Activated CD4-positive, alpha-beta T cell treated with anti-CD3 and anti-CD28 coated beads for 36 hours (primary cell): ENCODE measurements at regions not wholly inside any gene's neighbourhood (a gene's known extent, or its start where the extent isn't known, plus 50 kb on each side); places are given as distances from the start of the nearest gene placed in this dataset.
"Not testable (repeated sequence)": the region's sequence is repeated elsewhere in the genome, so short reads cannot be mapped to it uniquely, and the experiment has no call there.

ENCODE experiments used
- ATAC-seq: fragments of 200-7000 bp; cut with Tn5 transposase; one replicate; pipeline ENCODE4 v1.10.0; 2021; ENCODE audit warnings: mild to moderate bottlenecking, moderate library complexity
- CTCF ChIA-PET: fragments of 350-600 bp; sonication (Branson Sonifier 250); formaldehyde crosslinking; loops from one replicate; lab custom pipeline; 2021; ENCODE audit warnings: antibody characterized with exemption; lab: Charles Lee
- POLR2A ChIA-PET: fragments of 350-600 bp; sonication (Branson Sonifier 250); formaldehyde crosslinking; loops from one replicate; lab custom pipeline; 2021; ENCODE audit warnings: antibody characterized with exemption, inconsistent platforms; lab: Charles Lee
- DNase-seq: peaks from one replicate; pipeline ENCODE4 v3.0.0-alpha.2; 2020
- H3K27ac Mint-ChIP-seq: one replicate; pipeline ENCODE4 v1.8.0; 2021; ENCODE audit warnings: mixed read lengths
- H3K27me3 Mint-ChIP-seq: one replicate; pipeline ENCODE4 v1.8.0; 2021; ENCODE audit warnings: mixed read lengths
- H3K36me3 Mint-ChIP-seq: one replicate; pipeline ENCODE4 v1.8.0; 2021; ENCODE audit warnings: low read depth, mixed read lengths
- H3K4me1 Mint-ChIP-seq: one replicate; pipeline ENCODE4 v1.8.0; 2021; ENCODE audit warnings: mixed read lengths
- H3K4me3 Mint-ChIP-seq: one replicate; pipeline ENCODE4 v1.8.0; 2021; ENCODE audit warnings: mild to moderate bottlenecking, moderate library complexity, mixed read lengths
- H3K9me3 Mint-ChIP-seq: one replicate; pipeline ENCODE4 v1.8.0; 2021; ENCODE audit warnings: low read depth, mixed read lengths
- intact Hi-C, 2 experiments: fragments of 100-400 bp; cut with DNase I in 1 of 2; cut with micrococcal nuclease in 1 of 2; formaldehyde crosslinking; loops; one replicate each; pipeline versions ENCODE4 v1.14.2 to v1.15.1; 2022 to 2024; cut with DNase I, micrococcal nuclease

DNA sequence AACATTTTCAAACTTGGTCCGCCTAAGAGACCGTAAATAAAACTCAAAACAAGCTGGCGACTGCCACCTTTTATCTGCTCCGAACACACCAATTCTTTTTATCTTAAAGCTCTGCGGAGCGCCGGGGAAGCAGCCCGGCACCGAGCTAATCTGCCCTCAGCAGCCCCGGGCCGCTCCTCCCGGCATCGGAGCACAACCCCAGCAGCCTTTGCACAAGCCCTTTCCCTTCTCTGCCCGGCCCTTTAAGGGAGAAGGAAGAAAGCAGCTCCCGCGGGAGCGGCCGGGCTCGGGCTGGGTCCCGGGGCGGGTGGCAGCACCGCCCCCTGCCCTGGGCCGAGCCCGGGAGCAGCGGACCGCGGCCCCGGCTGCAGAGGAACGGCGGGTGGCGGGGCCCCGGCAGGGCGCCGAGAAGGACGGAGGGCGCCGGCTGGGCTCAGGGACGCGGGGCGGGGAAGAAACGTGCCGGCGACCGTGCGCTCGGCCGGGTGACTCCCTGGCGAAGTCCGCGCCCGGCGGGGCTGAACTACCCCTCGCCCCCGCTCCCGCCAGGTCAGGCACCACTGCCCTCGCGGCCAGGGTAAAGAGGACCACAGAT lies 133.6 kb upstream of the C11orf58 start:
- Mint-ChIP-seq H3K27ac (no peak overlapping the region), H3K36me3 (peaks cover 2% of the 10 kb centered on the region), H3K4me3 (peak overlapping the region; percentile 69), H3K27me3 (peaks cover 50% of the 10 kb centered on the region), H3K4me1 (peaks cover 22% of the 10 kb centered on the region), H3K9me3 (no peaks in the 10 kb centered on the region)
- ChIA-PET POLR2A (no interaction called here), CTCF (interaction anchor here (0.6 to 2.8 kb wide), 3 partner anchors 9 to 956 kb away, joined by 3 to 20 read pairs (median 3); no protein-coding TSS in a partner anchor)
- ATAC-seq (peak; percentile 18), DNase-seq (peak; percentile 45)
- intact Hi-C loops: loop anchor here (5.0 to 10.0 kb wide), 3 partner anchors 413 to 1630 kb away; partner anchors contain the start of gene CALCA (in 1 of the 2)

DNA sequence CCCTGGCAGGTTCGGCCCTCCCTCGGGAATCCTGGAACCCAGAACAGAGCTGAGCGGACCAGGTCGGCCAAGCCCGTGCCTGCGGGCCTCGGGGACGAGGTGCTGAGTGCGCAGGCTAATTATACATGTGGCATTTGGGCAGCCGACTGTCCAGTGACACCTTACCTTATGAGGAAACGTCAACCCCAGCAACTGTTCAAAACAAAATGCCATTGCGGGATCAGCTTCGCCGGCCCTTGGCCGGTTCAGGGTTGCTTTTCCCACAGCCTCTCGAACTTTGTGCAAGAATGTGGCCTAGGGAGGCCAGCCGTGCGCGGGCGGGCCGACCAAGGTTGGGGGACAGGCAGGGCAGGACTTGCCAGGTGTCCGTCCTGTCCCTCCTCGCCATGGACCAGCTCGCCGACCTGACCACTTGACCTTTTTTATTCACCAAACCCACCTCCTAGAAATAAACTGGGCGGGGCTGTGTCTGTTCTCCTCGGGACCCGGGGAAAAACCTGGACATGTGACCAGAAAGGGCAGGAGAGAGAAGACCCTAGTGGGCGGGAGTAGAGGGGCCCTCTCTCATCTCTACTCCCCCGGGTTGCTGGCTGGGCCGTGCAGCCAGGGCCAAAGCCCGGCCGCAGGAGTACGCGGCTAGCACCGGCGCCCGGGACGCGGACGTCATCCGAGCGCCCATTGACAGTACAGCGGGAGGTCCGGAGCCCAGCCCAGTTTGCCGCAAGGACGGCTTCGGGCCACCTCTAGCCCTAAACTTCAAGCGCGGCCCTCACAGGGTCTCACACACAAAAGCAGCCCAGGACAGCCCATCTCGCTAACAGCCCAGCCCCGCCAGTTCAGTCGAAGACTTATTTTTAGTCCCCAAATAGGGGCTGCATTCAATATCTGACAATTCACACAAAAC lies 134.3 kb upstream of the C11orf58 start:
- CTCF ChIA-PET: interaction anchor here (0.7 to 2.8 kb wide), 3 partner anchors 10 to 1670 kb away, joined by 3 to 20 read pairs (median 3); no protein-coding TSS in a partner anchor
- H3K27me3 Mint-ChIP-seq: peaks cover 52% of the 10 kb centered on the region
- DNase-seq (no peak), ATAC-seq (no peak)
- H3K9me3 Mint-ChIP-seq: no peaks in the 10 kb centered on the region
- peak overlapping the region; percentile 33 for H3K4me3 Mint-ChIP-seq
- H3K4me1 Mint-ChIP-seq: peaks cover 22% of the 10 kb centered on the region
- intact Hi-C loops: loop anchor here in 1 of 2 experiments (10.0 kb wide), 1 partner anchor 1629 kb away; the partner anchor contains the start of gene CALCA
- H3K27ac Mint-ChIP-seq: no peak overlapping the region
- peaks cover 2% of the 10 kb centered on the region for H3K36me3 Mint-ChIP-seq
- POLR2A ChIA-PET: no interaction called here

DNA sequence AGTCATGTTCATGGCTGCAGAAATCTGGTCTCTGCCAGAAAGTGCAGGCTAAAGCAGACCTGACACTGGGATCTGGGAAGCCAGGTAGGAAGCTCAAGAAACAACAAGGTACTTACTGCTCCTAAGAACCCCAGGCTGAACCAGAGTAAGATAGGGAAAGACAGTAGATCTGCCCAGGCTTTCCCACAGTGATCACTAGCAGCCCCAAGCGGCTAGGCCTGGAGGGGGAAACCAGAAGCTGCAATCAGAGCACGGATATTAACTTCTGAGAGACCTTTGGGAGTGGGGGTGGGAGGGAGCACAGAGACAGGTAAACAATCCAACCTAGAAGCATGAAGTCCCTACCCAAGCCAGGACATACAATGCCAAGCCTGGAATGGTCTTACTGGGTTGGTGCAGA lies 135.2 kb upstream of the C11orf58 start:
- ChIA-PET CTCF (interaction anchor here (0.7 to 1.3 kb wide), 2 partner anchors 15 to 1670 kb away, joined by 3 read pairs; no protein-coding TSS in a partner anchor), POLR2A (no interaction called here)
- intact Hi-C loops: loop anchor here in 1 of 2 experiments (10.0 kb wide), 1 partner anchor 1628 kb away; the partner anchor contains the start of gene CALCA
- no peak overlapping the region for H3K27ac Mint-ChIP-seq
- DNase-seq (no peak), ATAC-seq (no peak)
- H3K36me3 Mint-ChIP-seq: peaks cover 2% of the 10 kb centered on the region
- H3K4me3 Mint-ChIP-seq: no peak overlapping the region
- no peaks in the 10 kb centered on the region for H3K9me3 Mint-ChIP-seq
- peaks cover 56% of the 10 kb centered on the region for H3K27me3 Mint-ChIP-seq
- peaks cover 22% of the 10 kb centered on the region for H3K4me1 Mint-ChIP-seq

DNA sequence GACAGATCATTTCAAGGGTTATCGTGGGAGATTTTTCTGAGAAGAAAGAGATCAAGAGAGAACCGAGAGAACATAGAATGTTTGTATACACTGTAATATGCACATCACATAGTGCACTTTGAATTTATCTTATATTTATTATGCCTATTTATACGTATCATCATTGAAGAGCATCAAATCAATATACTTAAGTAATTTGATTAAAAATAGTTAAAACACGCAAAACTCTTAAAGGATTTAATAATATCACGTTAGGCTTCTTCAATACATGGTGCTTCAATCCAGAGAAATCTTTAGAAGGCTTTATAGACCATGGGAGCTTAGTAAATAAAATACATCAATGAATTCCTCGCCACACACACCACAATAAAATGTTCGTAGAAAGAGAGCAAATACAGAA lies 139.5 kb upstream of the C11orf58 start:
- H3K36me3 Mint-ChIP-seq: no peaks in the 10 kb centered on the region
- intact Hi-C loops: no loop called here
- H3K4me1 Mint-ChIP-seq: no peaks in the 10 kb centered on the region
- no peak overlapping the region for H3K27ac Mint-ChIP-seq
- no peak overlapping the region for H3K4me3 Mint-ChIP-seq
- no peak for ATAC-seq
- no peaks in the 10 kb centered on the region for H3K9me3 Mint-ChIP-seq
- H3K27me3 Mint-ChIP-seq: peaks cover 35% of the 10 kb centered on the region
- no peak for DNase-seq
- ChIA-PET POLR2A (no interaction called here), CTCF (interaction anchor here (1.5 kb wide), 1 partner anchor 14 kb away, joined by 3 read pairs; no protein-coding TSS in a partner anchor)

DNA sequence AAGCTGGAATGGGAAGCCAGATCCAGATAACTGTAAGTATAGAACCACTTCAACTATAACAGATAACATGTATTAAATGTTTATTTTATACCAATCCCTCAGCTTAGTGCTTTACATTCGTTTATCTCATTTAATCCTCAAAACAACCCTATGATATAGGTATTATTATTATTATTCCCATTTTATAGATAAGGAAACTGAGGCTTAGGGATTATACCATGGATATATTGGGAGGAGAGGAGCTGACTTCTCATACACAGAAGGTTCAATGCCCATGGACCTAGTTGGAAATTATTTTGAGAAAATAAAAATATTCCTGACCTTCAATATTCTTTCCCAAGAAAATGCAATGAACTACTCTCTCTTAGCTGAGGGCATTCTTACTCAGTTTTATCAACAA lies 140.4 kb upstream of the C11orf58 start:
- ChIA-PET POLR2A (no interaction called here), CTCF (interaction anchor here (1.5 kb wide), 1 partner anchor 13 kb away, joined by 3 read pairs; no protein-coding TSS in a partner anchor)
- Mint-ChIP-seq H3K9me3 (no peaks in the 10 kb centered on the region), H3K27me3 (peaks cover 26% of the 10 kb centered on the region), H3K27ac (no peak overlapping the region), H3K4me3 (no peak overlapping the region), H3K4me1 (no peaks in the 10 kb centered on the region), H3K36me3 (no peaks in the 10 kb centered on the region)
- ATAC-seq: no peak
- DNase-seq: no peak
- intact Hi-C loops: no loop called here

DNA sequence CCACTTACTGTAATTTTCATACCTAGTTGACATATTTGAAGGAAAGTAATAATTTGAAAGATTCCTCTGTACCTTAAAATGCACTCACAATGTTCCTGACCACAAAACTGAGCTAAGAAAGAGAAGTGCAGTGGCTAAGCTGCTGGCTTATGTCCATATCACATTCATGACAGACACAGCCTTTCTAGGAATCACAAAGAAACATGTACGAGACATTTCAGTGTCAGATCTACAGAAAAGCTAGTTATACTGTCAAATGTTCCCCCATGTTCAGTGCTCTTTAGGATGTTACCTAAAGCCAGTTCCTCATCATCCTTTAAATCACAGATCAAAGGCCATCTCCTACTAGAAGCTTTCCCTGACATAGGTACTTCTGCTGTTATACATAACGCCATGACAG lies 142.2 kb upstream of the C11orf58 start:
- intact Hi-C loops: no loop called here
- ATAC-seq (no peak), DNase-seq (no peak)
- Mint-ChIP-seq H3K27me3 (peaks cover 20% of the 10 kb centered on the region), H3K4me3 (no peak overlapping the region), H3K4me1 (no peaks in the 10 kb centered on the region), H3K9me3 (no peaks in the 10 kb centered on the region), H3K27ac (no peak overlapping the region), H3K36me3 (no peaks in the 10 kb centered on the region)
- ChIA-PET POLR2A (no interaction called here), CTCF (interaction anchor here (1.1 kb wide), 1 partner anchor 12 kb away, joined by 3 read pairs; no protein-coding TSS in a partner anchor)

DNA sequence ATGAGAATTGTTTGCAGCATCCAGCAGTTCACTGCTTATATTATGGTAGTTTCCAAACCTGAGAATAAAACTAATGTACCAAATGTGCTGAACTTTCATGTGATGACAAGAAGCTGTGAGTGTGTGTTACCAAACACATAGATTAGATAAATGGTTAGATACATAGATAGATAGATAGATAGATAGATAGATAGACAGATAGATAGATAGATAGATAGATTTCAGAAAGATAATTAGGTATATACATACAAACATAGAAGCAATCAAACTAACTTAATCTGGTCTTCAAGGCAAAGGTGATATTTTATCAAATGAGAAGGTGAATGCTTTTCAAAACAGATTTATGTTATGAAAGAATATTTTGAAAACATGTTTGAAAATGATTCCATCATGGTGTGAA lies 147.3 kb upstream of the C11orf58 start:
- H3K27ac Mint-ChIP-seq: no peak overlapping the region
- intact Hi-C loops: no loop called here
- H3K4me1 Mint-ChIP-seq: no peaks in the 10 kb centered on the region
- H3K4me3 Mint-ChIP-seq: no peak overlapping the region
- no peaks in the 10 kb centered on the region for H3K36me3 Mint-ChIP-seq
- CTCF ChIA-PET: no interaction called here
- ATAC-seq: no peak
- POLR2A ChIA-PET: no interaction called here
- DNase-seq: no peak
- H3K9me3 Mint-ChIP-seq: no peaks in the 10 kb centered on the region
- H3K27me3 Mint-ChIP-seq: peaks cover 6% of the 10 kb centered on the region

DNA sequence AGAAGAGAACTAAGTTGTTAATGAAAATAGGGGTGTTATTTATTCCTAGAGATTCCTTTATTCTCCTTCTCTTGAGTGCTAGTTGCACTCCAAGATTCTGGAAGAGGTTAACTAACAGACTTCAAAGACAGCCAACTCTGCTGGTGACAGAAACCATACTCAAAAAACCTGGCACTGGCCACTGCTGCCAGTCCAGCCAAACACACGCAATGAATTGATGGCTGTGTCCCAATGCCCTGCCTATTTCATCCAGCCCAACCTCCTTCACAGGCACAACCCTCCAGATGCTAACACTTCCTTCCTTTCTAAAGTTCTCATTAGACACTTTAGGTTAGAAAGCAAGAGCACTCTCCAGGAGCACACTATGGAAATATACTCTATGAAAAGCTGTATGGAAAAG lies 150.8 kb upstream of the C11orf58 start:
- H3K4me3 Mint-ChIP-seq: no peak overlapping the region
- no peaks in the 10 kb centered on the region for H3K4me1 Mint-ChIP-seq
- no peaks in the 10 kb centered on the region for H3K36me3 Mint-ChIP-seq
- no peaks in the 10 kb centered on the region for H3K9me3 Mint-ChIP-seq
- peaks cover 8% of the 10 kb centered on the region for H3K27me3 Mint-ChIP-seq
- POLR2A ChIA-PET: no interaction called here
- DNase-seq: no peak
- no peak overlapping the region for H3K27ac Mint-ChIP-seq
- no peak for ATAC-seq
- CTCF ChIA-PET: interaction anchor here (1.2 kb wide), 1 partner anchor 16 kb away, joined by 3 read pairs; no protein-coding TSS in a partner anchor
- intact Hi-C loops: no loop called here

DNA sequence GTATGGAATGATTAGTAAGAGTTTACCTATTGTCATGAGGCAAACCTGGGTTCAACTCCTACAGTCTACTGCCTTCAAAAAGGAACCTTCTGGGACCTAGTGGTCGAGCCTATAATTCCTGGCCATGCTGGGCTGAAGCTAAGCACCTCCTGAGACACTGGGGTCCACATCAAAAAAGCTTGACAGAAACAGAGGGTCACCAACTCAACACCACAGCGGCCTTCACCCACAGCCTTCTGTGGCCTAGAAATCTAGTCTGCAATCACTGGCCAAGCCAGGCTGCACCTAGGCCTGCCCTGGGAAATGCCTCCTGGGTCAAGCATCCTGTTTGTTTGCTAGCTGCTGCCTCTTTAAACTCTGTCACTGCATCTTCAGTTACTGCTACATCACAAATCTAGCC lies 153.9 kb upstream of the C11orf58 start:
- DNase-seq (no peak), ATAC-seq (no peak)
- POLR2A ChIA-PET: no interaction called here
- no peaks in the 10 kb centered on the region for H3K9me3 Mint-ChIP-seq
- no peaks in the 10 kb centered on the region for H3K36me3 Mint-ChIP-seq
- intact Hi-C loops: no loop called here
- peaks cover 6% of the 10 kb centered on the region for H3K27me3 Mint-ChIP-seq
- H3K4me1 Mint-ChIP-seq: no peaks in the 10 kb centered on the region
- no peak overlapping the region for H3K4me3 Mint-ChIP-seq
- CTCF ChIA-PET: interaction anchor here (0.7 to 2.3 kb wide), 4 partner anchors 8 to 30 kb away, joined by 3 to 6 read pairs (median 4); no protein-coding TSS in a partner anchor
- H3K27ac Mint-ChIP-seq: no peak overlapping the region

DNA sequence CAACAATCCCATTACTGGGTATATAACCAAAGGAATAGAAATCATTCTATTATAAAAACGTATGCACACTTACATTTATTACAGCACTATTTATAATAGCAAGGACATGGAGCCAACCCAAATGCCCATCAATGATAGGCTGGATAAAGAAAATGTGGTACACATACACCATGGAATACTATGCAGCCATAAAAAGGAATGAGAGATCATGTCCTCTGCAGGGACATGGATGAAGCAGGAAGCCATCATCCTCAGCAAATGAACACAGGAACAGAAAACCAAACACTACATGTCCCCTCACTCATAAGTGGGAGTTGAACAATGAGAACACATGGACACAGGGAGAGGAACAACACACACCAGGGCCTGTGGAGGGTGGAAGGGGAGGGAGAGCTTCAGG lies 157.4 kb upstream of the C11orf58 start:
- DNase-seq, ATAC-seq, H3K36me3 Mint-ChIP-seq, H3K9me3 Mint-ChIP-seq, CTCF ChIA-PET, POLR2A ChIA-PET, H3K4me3 Mint-ChIP-seq, H3K27ac Mint-ChIP-seq, intact Hi-C loops, H3K4me1 Mint-ChIP-seq: not testable (repeated sequence)
- H3K27me3 Mint-ChIP-seq: peaks cover 13% of the 10 kb centered on the region

DNA sequence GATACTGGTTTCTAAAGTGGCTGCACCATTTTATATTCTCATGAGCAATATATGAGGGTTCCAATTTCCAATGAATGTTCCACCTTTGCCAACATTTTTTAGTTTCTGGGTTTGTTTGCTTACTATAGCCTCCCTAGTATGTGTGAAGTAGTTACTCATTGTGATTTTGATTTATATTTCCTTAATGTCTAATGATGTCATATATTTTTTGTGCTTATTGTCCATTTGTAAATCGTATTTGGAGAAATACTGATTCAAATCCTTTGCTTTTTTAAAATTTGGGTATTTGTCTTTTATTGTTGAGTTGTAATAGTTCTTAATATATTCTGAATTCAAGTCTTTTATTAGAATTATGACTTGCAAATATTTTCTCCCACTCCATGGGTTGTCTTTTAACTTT lies 161.0 kb upstream of the C11orf58 start:
- ATAC-seq: no peak
- H3K27ac Mint-ChIP-seq: no peak overlapping the region
- H3K9me3 Mint-ChIP-seq: no peaks in the 10 kb centered on the region
- peaks cover 10% of the 10 kb centered on the region for H3K27me3 Mint-ChIP-seq
- CTCF ChIA-PET: no interaction called here
- H3K4me1 Mint-ChIP-seq: no peaks in the 10 kb centered on the region
- H3K36me3 Mint-ChIP-seq: no peaks in the 10 kb centered on the region
- POLR2A ChIA-PET: no interaction called here
- intact Hi-C loops: no loop called here
- no peak for DNase-seq
- H3K4me3 Mint-ChIP-seq: no peak overlapping the region
